T-cell (primary cell): ENCODE measurements at regions not wholly inside any gene's neighbourhood (a gene's known extent, or its start where the extent isn't known, plus 50 kb on each side); places are given as distances from the start of the nearest gene placed in this dataset.
A peak's percentile ranks its signal among the peaks of the same experiment; 100 is the strongest.

ENCODE experiments used
- ATAC-seq, 4 experiments: fragments of 200-7000 bp in 3 of 4; fragments of 150-1000 bp in 1 of 4; cut with Tn5 transposase; replicated peaks in 1 of 4; 1 replicate in 3 of 4; 2 replicates in 1 of 4; pipeline ENCODE4 v1.10.0; 2021; ENCODE audit warnings: moderate library complexity in 3 of 4, mild to moderate bottlenecking in 2 of 4, moderate number of reproducible peaks in 1 of 4
- CTCF ChIA-PET, 2 donors: fragments of 300-600 bp; sonication (Branson Sonifier 250); formaldehyde crosslinking; loops; one replicate each; lab custom pipeline; 2022; ENCODE audit warnings: antibody characterized with exemption in 2 of 2; lab: Charles Lee
- POLR2A ChIA-PET, 2 donors: fragments of 300-600 bp; sonication (Branson Sonifier 250); formaldehyde crosslinking; loops; one replicate each; lab custom pipeline; 2022; ENCODE audit warnings: antibody characterized with exemption in 2 of 2; lab: Charles Lee
- DNase-seq, 35 experiments: peaks; one replicate each; pipeline versions ENCODE4 v3.0.0 to v3.0.0-alpha.2; 2013 to 2023
- H3K27ac ChIP-seq: one replicate; pipeline ENCODE4 v1.5.1; 2013; ENCODE audit warnings: low read length
- H3K27me3 ChIP-seq, 2 experiments: replicated peaks in 1 of 2; 1 replicate in 1 of 2; 2 replicates in 1 of 2; pipeline versions ENCODE4 v1.6.1 to v1.7.0; 2013; ENCODE audit warnings: low read length in 1 of 2, mixed read lengths in 1 of 2; ENCODE audit not compliant: control insufficient read depth in 2 of 2, insufficient read depth in 2 of 2; ENCODE audit errors: extremely low read depth in 1 of 2
- H3K36me3 ChIP-seq, 2 donors: 1 replicate in 1 of 2; 2 replicates in 1 of 2; pipeline versions ENCODE4 v1.6.1 to v1.7.0; 2013; ENCODE audit warnings: low read length in 1 of 2; ENCODE audit not compliant: control insufficient read depth in 2 of 2, insufficient read depth in 1 of 2; ENCODE audit errors: extremely low read depth in 1 of 2
- H3K4me1 ChIP-seq, 2 experiments: 1 replicate in 1 of 2; 2 replicates in 1 of 2; pipeline versions ENCODE4 v1.6.1 to v1.7.0; 2013; ENCODE audit warnings: low read length in 2 of 2, mixed read lengths in 1 of 2; ENCODE audit not compliant: insufficient read depth in 2 of 2, control insufficient read depth in 1 of 2; ENCODE audit errors: extremely low read depth in 1 of 2
- H3K4me3 ChIP-seq, 2 donors: 1 replicate in 1 of 2; 2 replicates in 1 of 2; pipeline versions ENCODE4 v1.5.1 to v1.7.0; 2013; ENCODE audit warnings: mild to moderate bottlenecking in 2 of 2, low read length in 1 of 2, moderate library complexity in 1 of 2; ENCODE audit not compliant: control insufficient read depth in 1 of 2; ENCODE audit errors: extremely low read depth in 1 of 2
- H3K9me3 ChIP-seq: 2 replicates; pipeline ENCODE4 v1.7.0; 2013
- H3K27ac Mint-ChIP-seq, 2 donors: one replicate each; pipeline ENCODE4 v1.8.0; 2020 to 2021; ENCODE audit warnings: mild to moderate bottlenecking in 2 of 2, mixed read lengths in 2 of 2
- H3K27me3 Mint-ChIP-seq, 2 donors: one replicate each; pipeline ENCODE4 v1.8.0; 2021 to 2022; ENCODE audit warnings: mixed read lengths in 2 of 2
- H3K36me3 Mint-ChIP-seq: one replicate; pipeline ENCODE4 v1.8.0; 2021; ENCODE audit warnings: mixed read lengths
- H3K4me1 Mint-ChIP-seq, 3 donors: one replicate each; pipeline ENCODE4 v1.8.0; 2020 to 2022; ENCODE audit warnings: mixed read lengths in 3 of 3, mild to moderate bottlenecking in 1 of 3
- H3K4me3 Mint-ChIP-seq, 3 donors: one replicate each; pipeline ENCODE4 v1.8.0; 2020 to 2022; ENCODE audit warnings: mild to moderate bottlenecking in 3 of 3, mixed read lengths in 3 of 3, moderate library complexity in 3 of 3
- H3K9me3 Mint-ChIP-seq, 3 donors: one replicate each; pipeline ENCODE4 v1.8.0; 2020 to 2022; ENCODE audit warnings: mixed read lengths in 3 of 3
- WGBS: methylation state at CpG from one replicate; pipeline ENCODE4 v1.1.5; 2013; ENCODE audit warnings: missing lambda C conversion rate; ENCODE audit not compliant: insufficient coverage; 5-methylcytosine and 5-hydroxymethylcytosine counted together

DNA sequence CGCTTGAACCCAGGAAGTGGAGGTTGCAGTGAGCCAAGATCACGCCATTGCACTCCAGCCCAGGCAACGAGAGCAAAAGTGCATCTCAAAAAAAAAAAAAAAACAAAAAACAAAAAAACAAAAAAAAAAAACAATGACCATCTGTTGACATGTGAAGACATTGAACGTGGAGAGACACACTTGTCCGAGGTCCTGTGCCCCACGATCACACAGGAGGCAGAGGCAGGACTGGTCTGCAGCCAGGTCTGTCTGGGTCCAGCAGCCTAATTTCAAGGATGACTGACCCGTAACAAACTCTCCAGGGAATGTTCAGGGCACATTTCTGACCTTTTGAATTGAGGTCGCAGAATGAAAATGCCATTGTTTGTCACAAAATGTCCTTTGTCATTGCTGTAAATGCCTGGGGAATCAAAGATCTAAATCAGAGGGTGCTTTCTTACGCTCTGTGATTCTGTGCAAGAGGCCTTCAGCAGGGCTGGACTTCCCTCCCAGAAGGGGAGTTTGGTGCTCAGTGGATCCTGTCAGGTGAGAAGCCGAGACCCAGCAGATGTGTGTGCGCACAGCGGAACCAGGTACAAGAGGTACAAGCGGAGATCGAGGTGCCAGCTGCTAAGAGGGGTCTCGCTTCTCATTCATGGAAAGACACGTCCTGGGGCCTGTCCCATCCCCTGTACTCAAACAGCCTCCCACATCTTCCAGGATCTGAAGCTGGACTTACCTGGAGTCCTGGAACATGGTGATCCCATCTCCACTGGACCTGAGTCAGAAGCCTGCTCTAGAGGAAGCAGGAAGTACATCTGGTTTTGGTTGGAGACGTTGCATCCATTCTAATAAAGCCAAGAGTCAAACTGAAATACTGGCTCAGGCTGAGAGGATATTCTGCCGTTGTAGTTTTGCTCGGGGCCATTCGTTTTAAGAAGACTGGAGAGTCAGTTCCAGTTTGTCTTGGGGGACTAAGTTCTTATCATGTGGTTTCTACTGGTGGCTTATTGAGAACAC is 95.8 kb downstream of the IRF8 start:
- H3K27me3 Mint-ChIP-seq, result no peaks in the 10 kb centered on the region
- H3K4me3 Mint-ChIP-seq, result peak overlapping the region in 1 of 3 donors; percentile 56
- peaks cover 13 to 32% (median 17%) of the 10 kb centered on the region in 3 donors for H3K4me1 Mint-ChIP-seq

DNA sequence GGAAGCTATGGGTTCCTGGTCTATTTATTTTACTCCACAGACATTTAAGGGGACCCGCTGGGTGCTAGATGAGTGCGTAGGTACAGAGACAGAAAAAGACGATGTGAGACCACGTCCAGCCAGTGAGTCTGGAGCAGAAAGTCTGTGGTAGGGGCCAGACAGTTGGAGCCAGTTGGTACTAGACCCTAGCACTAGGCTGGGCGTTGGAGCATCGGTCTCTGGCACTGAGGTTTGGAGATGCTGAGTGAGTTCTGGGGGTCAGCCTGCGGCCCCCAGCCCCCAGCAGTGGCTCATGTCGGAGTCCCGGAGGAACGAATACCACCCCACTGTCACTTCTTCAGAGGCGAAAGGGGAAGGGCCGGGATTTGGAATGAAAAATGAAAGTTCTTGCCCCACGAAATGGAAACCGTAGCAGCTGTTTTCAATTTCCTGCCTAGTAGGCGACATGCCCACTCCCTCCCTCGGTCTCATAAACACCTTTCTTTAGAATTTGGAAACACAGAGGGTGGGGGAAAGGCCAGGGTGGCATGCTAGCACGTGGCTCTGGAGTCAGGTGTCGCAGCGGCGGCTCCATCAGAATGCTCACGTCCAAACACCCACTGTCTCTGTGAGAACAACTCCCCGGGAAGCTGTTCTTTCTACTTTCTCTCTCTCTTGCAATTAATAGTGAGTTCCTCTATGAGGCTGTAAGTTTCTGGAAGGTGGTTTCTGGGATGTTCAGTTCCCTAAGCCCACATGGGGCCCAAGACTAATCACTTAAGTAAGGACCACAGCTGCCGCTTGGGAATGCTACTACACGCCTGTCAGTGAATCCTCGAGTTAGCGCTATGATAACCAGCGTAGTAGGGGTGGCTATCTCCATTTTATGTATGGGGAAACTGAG is 96.8 kb downstream of the IRF8 start:
- Mint-ChIP-seq H3K27me3 (no peaks in the 10 kb centered on the region), H3K9me3 (no peaks in the 10 kb centered on the region), H3K4me1 (peaks cover 13 to 24% (median 17%) of the 10 kb centered on the region in 3 donors), H3K27ac (no peak overlapping the region), H3K4me3 (peak overlapping the region; percentile 51 to 56 (median 54)), H3K36me3 (no peaks in the 10 kb centered on the region)
- Histone ChIP-seq H3K4me1 (peaks cover 0 to 13% of the 10 kb centered on the region in 2 experiments), H3K36me3 (no peaks in the 10 kb centered on the region), H3K27ac (no peak overlapping the region), H3K4me3 (peak overlapping the region in 1 of 2 donors; percentile 2), H3K27me3 (peaks cover 0 to 6% of the 10 kb centered on the region in 2 experiments), H3K9me3 (no peaks in the 10 kb centered on the region)
- ATAC-seq (no peak), DNase-seq (peak in 1 of 35 experiments; percentile 17)
- 87% methylated on average over 10 of the region's 27 CpGs for WGBS
- CTCF ChIA-PET, result interaction anchor here in 1 of 2 donors (0.6 kb wide), 1 partner anchor 10 kb away, joined by 5 read pairs; no protein-coding TSS in a partner anchor
- POLR2A ChIA-PET, result no interaction called here

More for the DNA sequence above, 95.8 kb downstream of the IRF8 start:
- no peak overlapping the region for H3K4me3 ChIP-seq
- WGBS, result 80% methylated on average over 9 of the region's 20 CpGs
- peaks cover 0 to 13% of the 10 kb centered on the region in 2 experiments for H3K4me1 ChIP-seq
- no peak overlapping the region for H3K27ac Mint-ChIP-seq
- POLR2A ChIA-PET, result no interaction called here
- CTCF ChIA-PET, result interaction anchor here in 1 of 2 donors (0.6 kb wide), 1 partner anchor 11 kb away, joined by 5 read pairs; no protein-coding TSS in a partner anchor
- no peaks in the 10 kb centered on the region for H3K9me3 Mint-ChIP-seq
- H3K36me3 Mint-ChIP-seq, result no peaks in the 10 kb centered on the region
- no peaks in the 10 kb centered on the region for H3K36me3 ChIP-seq
- H3K9me3 ChIP-seq, result no peaks in the 10 kb centered on the region
- ATAC-seq (no peak), DNase-seq (peak in 1 of 35 experiments; percentile 8)
- H3K27ac ChIP-seq, result no peak overlapping the region
- peaks cover 0 to 9% of the 10 kb centered on the region in 2 experiments for H3K27me3 ChIP-seq

DNA sequence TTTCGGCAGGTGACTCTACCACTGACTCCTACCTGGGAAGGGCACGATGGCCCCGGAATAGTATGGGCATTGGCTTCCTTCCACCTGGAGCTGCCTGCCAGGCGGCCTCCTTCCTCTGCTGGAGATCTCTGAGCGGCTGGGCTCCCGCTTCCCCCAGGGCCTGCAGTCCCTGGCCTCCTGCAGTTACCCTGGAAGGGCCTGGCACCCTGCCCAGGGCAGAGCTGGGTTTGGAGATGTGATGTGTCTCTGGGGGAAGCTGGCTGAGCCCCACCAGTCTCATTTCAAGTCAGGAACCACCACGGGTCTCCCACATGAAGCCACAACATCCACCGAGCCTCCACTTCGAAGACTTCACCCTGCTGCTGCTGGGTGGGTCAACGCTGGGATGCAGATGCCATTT is 97.9 kb downstream of the IRF8 start:
- DNase-seq (no peak), ATAC-seq (no peak)
- Histone ChIP-seq H3K27me3 (peaks cover 0 to 2% of the 10 kb centered on the region in 2 experiments), H3K27ac (no peak overlapping the region), H3K4me3 (no peak overlapping the region), H3K9me3 (no peaks in the 10 kb centered on the region), H3K36me3 (no peaks in the 10 kb centered on the region), H3K4me1 (peaks cover 0 to 13% of the 10 kb centered on the region in 2 experiments)
- 80% methylated on average over 6 of the region's 10 CpGs for WGBS
- Mint-ChIP-seq H3K27ac (no peak overlapping the region), H3K36me3 (no peaks in the 10 kb centered on the region), H3K4me3 (no peak overlapping the region), H3K4me1 (peaks cover 13 to 24% (median 17%) of the 10 kb centered on the region in 3 donors), H3K27me3 (no peaks in the 10 kb centered on the region), H3K9me3 (no peaks in the 10 kb centered on the region)
- ChIA-PET POLR2A (no interaction called here), CTCF (interaction anchor here in 1 of 2 donors (1.7 kb wide), 1 partner anchor 8 kb away, joined by 4 read pairs; no protein-coding TSS in a partner anchor)

DNA sequence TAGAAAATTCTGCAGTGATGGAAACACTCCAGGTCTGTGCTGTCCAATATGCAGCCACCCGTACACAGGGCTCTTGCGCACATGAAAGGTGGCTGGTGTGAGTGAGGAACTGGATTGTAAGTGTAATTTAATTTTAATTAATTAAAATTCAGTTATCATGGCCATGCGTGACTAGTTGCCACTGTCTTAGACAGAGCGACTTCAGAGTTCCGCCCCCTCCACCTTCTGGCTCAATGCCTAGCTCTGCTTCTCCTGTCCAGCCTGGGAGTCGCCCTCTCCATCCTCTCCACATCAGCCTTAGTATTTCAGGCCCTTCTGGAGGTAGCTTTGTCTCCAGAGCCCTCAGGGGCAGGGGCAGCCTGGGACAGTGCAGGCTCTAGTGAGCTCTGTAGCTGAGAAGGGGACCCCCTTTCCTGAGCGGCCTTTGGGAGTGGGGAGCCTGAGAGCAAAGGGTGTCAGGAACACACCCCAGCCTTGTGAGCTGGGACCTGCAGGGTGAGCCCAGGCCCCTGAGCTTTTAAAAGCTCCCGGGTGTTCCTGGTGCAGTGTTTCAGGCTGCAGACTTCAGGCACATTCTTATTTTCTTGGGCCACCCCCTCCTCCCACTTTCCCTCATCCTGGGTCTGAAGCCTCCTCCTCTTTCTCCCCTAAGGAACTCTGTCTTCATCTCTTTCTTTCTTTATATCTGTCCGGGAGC is 99.4 kb downstream of the IRF8 start:
- Histone ChIP-seq H3K4me1 (peaks cover 0 to 13% of the 10 kb centered on the region in 2 experiments), H3K4me3 (no peak overlapping the region), H3K36me3 (no peaks in the 10 kb centered on the region), H3K27ac (no peak overlapping the region), H3K9me3 (no peaks in the 10 kb centered on the region), H3K27me3 (peaks cover 0 to 2% of the 10 kb centered on the region in 2 experiments)
- CTCF ChIA-PET, result interaction anchor here in 1 of 2 donors (1.7 kb wide), 1 partner anchor 10 kb away, joined by 4 read pairs; no protein-coding TSS in a partner anchor
- POLR2A ChIA-PET, result interaction anchor here in 1 of 2 donors (0.5 kb wide), 1 partner anchor 637 kb away, joined by 4 read pairs; no protein-coding TSS in a partner anchor
- Mint-ChIP-seq H3K27ac (no peak overlapping the region), H3K36me3 (no peaks in the 10 kb centered on the region), H3K4me3 (no peak overlapping the region), H3K4me1 (peaks cover 13 to 24% (median 17%) of the 10 kb centered on the region in 3 donors), H3K27me3 (no peaks in the 10 kb centered on the region), H3K9me3 (no peaks in the 10 kb centered on the region)
- ATAC-seq (no peak), DNase-seq (no peak)
- 90% methylated on average over 7 of the region's 9 CpGs for WGBS

DNA sequence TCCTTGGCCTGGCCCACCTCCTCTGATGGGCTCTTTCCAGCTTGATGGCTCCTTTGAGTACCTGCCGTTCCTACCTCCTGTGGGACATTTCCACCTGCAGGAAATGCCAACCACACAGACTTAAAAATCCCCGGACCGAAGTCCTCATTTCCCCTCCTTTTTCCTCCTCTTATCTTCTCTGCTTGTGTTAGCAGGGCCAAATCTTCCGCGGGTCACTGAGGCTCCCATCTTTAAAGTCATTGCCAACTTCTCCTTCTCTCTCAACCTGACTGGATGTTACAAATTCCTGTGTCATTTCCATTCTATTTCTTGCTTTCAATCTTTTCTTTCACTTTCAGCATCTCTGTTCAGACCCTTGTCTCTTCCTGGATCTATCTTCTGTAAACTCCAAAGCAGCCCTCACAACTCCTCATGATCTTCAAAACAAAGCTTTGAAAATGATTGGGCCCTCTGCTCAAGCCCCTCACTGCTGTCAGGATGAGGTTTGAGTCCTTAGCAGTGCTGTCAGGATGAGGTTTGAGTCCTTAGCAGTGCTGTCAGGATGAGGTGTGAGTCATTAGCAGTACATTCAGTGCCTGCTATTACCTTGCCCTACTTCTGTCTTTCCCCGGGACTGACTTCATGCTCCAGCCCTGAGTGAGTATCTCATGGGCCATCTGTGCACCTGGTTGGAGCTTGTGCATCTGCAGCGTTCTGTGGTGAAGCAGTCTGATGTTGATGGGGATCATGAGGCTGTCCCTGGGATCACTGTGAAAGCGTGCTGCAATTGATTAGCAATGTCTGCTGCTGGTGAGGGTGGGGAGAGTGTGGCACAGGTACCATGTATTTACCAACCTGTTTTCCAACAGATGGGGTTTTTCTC is 100.1 kb downstream of the IRF8 start:
- peaks cover 0 to 2% of the 10 kb centered on the region in 2 experiments for H3K27me3 ChIP-seq
- WGBS, result 37% methylated on average over 8 of the region's 8 CpGs
- ATAC-seq (peak in 3 of 4 experiments; percentile 27 to 38 (median 37)), DNase-seq (no peak)
- H3K4me1 ChIP-seq, result peaks cover 0 to 13% of the 10 kb centered on the region in 2 experiments
- POLR2A ChIA-PET, result no interaction called here
- no peaks in the 10 kb centered on the region for H3K27me3 Mint-ChIP-seq
- H3K36me3 ChIP-seq, result no peaks in the 10 kb centered on the region
- no peaks in the 10 kb centered on the region for H3K9me3 Mint-ChIP-seq
- CTCF ChIA-PET, result interaction anchor here in 1 of 2 donors (1.7 kb wide), 1 partner anchor 10 kb away, joined by 4 read pairs; no protein-coding TSS in a partner anchor
- no peaks in the 10 kb centered on the region for H3K9me3 ChIP-seq
- H3K4me3 Mint-ChIP-seq, result peak overlapping the region in 1 of 3 donors; percentile 10
- H3K4me3 ChIP-seq, result no peak overlapping the region
- H3K27ac Mint-ChIP-seq, result peak overlapping the region in 1 of 2 donors; percentile 65
- no peaks in the 10 kb centered on the region for H3K36me3 Mint-ChIP-seq
- H3K4me1 Mint-ChIP-seq, result peaks cover 13 to 24% (median 17%) of the 10 kb centered on the region in 3 donors
- no peak overlapping the region for H3K27ac ChIP-seq
